ENCODE measurements at regions not wholly inside any gene's neighbourhood (a gene's known extent, or its start where the extent isn't known, plus 50 kb on each side); places are given as distances from the start of the nearest gene placed in this dataset.

GRCh38 chr1:17991996-17992395 is 115.6 kb upstream of the IGSF21 start:
- TF ChIP-seq, protein P1, sequence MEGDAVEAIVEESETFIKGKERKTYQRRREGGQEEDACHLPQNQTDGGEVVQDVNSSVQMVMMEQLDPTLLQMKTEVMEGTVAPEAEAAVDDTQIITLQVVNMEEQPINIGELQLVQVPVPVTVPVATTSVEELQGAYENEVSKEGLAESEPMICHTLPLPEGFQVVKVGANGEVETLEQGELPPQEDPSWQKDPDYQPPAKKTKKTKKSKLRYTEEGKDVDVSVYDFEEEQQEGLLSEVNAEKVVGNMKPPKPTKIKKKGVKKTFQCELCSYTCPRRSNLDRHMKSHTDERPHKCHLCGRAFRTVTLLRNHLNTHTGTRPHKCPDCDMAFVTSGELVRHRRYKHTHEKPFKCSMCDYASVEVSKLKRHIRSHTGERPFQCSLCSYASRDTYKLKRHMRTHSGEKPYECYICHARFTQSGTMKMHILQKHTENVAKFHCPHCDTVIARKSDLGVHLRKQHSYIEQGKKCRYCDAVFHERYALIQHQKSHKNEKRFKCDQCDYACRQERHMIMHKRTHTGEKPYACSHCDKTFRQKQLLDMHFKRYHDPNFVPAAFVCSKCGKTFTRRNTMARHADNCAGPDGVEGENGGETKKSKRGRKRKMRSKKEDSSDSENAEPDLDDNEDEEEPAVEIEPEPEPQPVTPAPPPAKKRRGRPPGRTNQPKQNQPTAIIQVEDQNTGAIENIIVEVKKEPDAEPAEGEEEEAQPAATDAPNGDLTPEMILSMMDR (conservative IDR thresholded peaks at IDR 0.05 in 1 of 2, IDR thresholded peaks at IDR 0.05 in 1 of 2; ENCODE audit: extremely low read depth in 1 of 2, insufficient read depth in 1 of 2, low read depth in 1 of 2, low read length in 2 of 2), result no peak
- no peak for TF ChIP-seq EZH2 (IDR thresholded peaks at IDR 0.05; ENCODE audit: borderline replicate concordance, low read length)
